Left renal pelvis (tissue), 4 donors: ENCODE measurements at regions not wholly inside any gene's neighbourhood (a gene's known extent, or its start where the extent isn't known, plus 50 kb on each side); places are given as distances from the start of the nearest gene placed in this dataset.
"Not testable (repeated sequence)": the region's sequence is repeated elsewhere in the genome, so short reads cannot be mapped to it uniquely, and the experiment has no call there.

ENCODE experiments used
- DNase-seq, 4 donors: peaks; one replicate each; pipeline ENCODE4 v3.0.0-alpha.2; 2013; ENCODE audit warnings: low read depth in 4 of 4, low spot score in 3 of 4

DNA sequence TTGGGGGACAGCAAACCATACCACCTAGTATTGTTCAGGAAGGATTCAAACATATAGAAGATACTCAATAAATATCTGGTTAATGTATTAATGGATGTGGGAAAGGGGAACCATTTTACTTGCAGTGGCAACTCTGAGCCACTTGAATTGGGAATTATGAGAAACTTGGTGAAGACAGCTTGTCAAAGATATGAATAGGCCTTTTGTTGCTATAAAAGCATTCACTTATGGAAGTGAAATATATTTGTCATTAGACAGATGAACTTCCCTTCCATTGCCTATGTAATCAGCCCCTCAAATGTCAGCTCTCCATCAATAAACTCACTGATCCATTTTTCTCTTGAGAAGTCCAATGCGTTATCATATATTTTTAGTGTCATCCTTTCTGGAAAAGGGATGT, 56.1 kb downstream of the GPR85 start:
- DNase-seq, result no peak

DNA sequence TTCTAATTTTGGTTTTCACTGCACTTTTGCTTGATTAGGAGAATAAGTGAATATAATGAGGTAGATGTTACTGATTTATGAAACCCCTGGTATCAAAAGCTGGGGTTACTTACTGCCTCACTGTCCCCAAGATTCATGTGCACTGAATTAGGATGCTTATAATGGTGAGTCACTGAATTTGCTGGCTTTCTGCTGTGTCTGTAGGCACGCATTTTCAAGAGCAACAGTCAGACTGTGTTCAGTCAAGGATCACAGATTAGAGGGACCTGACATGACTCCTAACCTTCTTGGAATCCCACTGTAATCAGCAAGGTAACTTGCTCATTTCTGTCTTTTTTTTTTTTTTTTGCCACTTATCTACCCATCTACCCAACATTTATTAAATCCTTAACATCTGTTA, 59.7 kb downstream of the GPR85 start:
- DNase-seq, result no peak

DNA sequence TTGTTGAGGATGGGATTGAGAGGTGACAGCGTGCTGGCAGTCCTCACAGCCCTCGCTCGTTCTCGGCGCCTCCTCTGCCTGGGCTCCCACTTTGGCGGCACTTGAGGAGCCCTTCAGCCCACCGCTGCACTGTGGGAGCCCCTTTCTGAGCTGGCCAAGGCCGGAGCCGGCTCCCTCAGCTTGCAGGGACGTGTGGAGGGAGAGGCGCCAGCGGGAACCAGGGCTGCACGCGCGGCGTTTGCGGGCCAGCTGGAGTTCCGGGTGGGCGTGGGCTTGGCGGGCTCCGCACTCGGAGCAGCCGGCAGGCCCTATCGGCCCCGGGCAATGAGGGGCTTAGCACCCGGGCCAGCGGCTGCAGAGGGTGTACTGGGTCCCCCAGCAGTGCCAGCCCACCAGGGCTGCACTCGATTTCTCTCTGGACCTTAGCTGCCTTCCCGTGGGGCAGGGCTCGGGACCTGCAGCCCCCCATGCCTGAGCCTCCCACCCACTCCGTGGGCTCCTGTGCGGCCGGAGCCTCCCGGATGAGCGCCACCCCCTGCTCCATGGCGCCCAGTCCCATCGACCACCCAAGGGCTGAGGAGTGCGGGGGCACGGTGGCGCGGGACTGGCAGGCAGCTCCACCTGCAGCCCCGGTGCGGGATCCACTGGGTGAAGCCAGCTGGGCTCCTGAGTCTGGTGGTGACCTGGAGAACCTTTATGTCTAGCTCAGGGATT, 69.3 kb downstream of the GPR85 start:
- DNase-seq, result not testable (repeated sequence)

GRCh38 chr7:113015034-113015645, 71.5 kb downstream of the GPR85 start:
- peak in 1 of 4 donors; percentile 3 for DNase-seq

GRCh38 chr7:113013761-113014449, 72.7 kb downstream of the GPR85 start:
- no peak for DNase-seq

- not testable (repeated sequence) for DNase-seq
Observed at GRCh38 chr7:113012862-113013261, 73.8 kb downstream of the GPR85 start.

DNA sequence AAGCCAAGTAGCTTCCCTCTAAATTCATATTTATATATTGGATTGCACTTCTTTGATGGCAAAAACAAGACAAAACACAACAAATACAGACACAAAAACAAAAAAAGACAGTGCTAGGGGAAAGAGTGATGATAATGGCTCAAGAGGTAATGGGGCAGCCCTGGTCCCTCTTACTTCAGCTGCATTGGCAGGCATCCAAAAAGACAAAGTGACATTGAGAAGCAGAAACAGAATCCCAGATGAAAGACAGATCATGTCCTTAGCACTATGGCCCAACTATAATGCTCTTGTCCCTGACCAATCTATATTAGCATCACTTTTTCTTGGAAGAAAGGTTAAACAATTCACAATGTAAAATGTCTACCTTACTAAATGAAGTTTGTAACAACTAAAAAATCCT, 76.2 kb downstream of the GPR85 start:
- no peak for DNase-seq

- no peak for DNase-seq
Observed at GRCh38 chr7:113008755-113009154, 77.9 kb downstream of the GPR85 start.

DNA sequence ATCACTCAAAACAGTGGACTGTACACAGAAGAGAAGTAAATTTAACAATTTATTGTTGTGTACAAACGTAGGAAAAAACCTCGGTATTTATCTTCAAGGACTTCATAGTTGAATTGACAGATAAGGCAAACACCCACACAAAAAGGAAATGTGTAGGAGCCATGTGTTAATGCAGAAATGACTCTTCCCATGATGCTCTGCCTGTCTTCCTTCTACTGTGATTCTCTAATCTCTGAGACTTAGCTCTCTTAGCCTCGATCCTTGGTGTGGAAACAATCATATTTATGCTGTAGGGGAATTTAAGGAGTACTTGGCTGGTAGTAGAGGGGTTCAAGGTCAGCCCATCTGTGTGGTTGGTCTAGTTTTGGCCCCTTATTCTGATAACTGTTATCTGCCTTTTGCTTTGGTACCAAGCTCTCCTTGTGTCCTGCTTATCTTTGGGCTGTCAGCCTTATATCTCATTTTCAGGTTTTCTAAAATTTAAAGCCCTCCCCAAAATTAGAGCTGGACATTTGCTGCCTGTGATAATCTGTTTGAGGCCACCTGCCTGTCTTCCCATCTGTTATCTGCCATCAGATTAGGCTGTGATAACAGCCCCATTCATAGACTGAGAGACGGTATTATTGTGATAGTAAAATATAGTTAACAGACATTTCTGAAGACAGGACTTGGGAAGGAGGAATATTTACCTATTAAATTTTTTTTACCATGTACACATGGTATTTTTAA, 81.7 kb downstream of the GPR85 start:
- no peak for DNase-seq

DNA sequence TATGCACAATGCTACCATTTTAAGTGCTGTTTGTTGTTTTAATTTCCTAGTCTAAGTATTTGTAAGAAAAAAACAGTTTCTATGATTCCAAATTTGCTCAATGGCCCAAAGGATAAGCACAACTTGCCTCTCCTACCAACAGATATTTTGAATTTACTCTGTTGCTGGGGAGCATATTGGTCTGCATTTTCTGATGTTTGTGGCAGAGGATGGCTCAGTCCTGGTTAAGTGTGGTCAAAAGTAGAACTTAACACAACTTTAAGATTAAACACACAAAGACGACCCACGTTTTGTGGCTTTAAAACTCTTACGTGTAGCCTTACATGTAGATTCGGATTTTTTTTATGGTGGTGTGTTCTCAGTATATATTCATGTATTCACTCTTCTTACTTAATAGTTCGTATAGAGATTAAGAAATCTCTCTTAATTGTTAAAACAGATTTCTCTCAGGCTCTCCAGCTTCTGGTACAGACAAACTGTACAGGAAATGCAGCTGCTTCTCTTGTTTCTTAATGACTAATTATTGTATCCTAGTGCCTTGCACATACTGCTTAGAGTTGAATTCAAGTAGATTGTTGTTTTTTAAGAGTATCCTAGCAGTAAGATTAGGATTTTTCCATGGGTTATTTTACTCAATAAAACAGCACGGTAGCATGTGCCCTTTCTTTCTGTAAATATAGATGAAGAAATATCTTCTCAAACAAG, 86.2 kb downstream of the GPR85 start:
- DNase-seq, result no peak

GRCh38 chr7:112997831-112998230, 88.8 kb downstream of the GPR85 start:
- no peak for DNase-seq

- no peak for DNase-seq
Observed at GRCh38 chr7:112996331-112996871, 90.2 kb downstream of the GPR85 start.

DNA sequence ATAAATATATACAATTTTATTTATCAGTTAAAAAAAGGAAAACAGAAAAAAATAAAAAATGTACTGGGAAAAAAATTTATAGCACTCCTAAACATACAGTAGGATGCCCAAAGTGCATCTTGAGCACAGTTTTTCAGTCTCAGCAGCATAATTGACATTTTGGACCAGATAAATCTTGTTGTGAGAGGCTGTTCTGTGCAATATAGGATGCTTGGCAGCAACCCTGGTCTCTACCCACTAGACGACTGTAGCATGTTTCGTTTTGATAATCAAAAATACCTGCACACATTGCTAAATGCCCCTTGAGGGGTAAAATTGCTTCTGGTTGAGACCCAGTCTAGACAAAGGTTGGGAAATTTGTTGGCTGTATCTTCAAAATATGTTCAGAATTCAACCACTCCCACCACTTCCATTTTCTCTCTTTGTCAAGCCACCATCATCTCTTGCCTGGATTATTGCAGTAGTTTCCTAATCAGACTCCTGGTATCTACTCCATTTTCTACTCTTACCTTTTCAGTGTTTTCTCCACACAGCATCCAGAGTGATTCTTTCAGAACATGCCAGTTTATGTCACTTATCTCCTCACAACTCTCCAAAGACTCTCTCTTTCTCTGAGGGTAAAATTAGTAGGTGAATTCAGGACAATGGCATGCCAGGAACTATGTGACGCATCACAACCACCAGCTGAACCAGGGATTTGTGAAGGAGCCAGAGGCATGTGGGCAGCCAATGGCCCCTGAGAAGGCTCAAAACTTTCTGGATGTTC, 91.4 kb downstream of the GPR85 start:
- no peak for DNase-seq

DNA sequence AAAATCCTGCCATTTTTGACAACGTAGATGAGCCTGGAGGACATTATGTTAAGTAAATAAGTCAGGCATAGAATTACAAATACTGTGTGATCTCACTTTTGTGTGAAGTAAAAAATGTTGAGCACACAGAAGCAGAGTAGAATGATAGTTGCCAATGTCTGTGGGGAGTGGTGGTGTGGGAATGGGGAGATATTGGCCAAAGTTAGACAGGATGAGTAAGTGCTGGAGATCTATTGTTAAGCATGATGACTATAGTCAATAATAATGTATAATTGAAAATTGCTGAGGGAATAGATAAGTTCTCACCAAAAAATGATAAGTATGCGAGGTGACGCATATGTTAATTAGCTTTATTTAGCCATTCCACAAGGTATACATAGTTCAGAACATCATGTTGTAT, 92.0 kb downstream of the GPR85 start:
- no peak for DNase-seq

- DNase-seq, result no peak
Observed at GRCh38 chr7:112990624-112991023, 96.0 kb downstream of the GPR85 start.

GRCh38 chr7:112989531-112989930, 97.1 kb downstream of the GPR85 start:
- no peak for DNase-seq

DNA sequence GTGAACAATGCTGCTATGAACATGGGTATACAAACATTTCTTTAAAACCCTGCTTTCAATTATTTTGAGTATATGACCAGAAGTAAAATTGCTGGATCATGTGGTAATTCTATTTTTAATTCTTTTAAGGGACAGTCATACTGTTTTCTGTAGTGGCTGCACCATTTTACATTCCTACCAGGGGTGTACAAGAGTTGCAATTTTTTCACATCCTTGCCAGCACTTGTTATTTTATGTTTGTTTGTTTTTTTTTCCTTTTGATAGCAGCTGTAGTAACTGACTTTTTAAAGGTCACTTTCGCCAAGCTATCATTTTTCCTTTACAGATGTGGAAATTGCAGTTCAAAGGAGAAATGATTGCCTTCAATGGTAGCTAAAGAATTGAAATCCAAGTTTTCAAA, 99.5 kb downstream of the GPR85 start:
- no peak for DNase-seq

- DNase-seq, result no peak
Observed at GRCh38 chr7:112986256-112987031, 100.2 kb downstream of the GPR85 start.
